HG03095 (cell line): ENCODE measurements at regions not wholly inside any gene's neighbourhood (a gene's known extent, or its start where the extent isn't known, plus 50 kb on each side); places are given as distances from the start of the nearest gene placed in this dataset.

ENCODE experiments used
- ATAC-seq: cut with Tn5 transposase; IDR thresholded peaks from one replicate; pipeline ENCODE4 v1.9.1; 2021; ENCODE audit warnings: moderate library complexity; ENCODE audit not compliant: unreplicated experiment

- ATAC-seq = no peak
These were observed 112.1 kb upstream of the PIK3C3 start for GRCh38 chr18:41842886-41843285.

DNA sequence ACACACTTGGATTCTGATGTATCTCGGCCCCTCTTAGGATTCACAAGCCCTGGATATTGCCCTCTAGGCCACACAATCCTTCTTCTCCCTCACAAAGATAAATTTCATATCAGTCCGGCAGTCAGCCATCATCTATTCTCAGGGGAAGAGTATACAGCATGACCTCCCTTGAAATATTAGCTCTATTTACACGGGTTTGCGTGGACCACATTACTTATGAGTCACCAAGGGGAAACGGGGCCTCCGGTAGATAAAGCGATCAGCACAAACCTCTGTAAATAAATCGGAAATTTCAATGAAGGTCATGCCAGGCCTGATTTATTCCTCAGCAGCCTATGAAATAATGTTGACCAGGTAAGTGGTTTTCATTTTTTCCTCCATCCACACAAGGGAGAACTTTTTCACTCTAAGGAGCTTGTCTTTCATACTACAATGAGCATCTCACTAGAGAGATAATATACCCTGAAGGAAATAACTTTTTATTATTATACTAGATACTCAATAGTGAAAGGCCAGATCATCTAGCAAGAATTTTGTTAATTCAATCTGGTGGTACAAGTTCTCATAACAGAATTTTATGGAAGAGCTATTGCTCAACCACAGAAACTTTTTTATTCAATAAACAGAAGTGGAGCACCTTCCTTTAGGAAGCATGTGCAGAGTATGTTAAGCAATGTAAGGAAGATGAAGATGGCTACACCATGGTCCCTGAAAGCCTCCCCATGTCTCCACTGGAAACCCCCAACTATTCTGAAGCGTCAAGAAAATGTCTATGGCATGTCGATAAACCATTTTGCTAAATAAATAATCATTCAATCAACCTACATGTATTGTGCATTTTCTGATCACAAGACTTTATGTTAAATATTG is 125.2 kb upstream of the PIK3C3 start:
- no peak for ATAC-seq

DNA sequence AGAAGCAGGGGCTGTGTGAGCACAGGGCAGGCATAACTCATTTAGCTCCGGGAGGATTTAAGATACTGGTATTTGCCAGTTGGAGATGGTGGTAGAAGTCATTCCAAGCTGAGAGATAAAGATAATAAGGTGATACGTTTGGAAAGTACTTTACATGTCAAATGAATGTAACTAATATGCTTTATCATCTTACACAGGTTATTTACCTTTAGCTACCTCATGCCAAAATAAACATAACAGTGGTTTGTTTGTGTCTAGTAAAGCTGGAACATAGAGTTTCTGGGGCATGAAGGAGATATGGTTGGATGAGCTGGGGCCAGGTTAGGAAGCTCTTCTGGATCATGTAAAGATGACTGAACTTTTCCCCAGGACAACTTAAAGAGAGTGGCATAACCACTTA is 126.9 kb upstream of the PIK3C3 start:
- ATAC-seq = no peak

DNA sequence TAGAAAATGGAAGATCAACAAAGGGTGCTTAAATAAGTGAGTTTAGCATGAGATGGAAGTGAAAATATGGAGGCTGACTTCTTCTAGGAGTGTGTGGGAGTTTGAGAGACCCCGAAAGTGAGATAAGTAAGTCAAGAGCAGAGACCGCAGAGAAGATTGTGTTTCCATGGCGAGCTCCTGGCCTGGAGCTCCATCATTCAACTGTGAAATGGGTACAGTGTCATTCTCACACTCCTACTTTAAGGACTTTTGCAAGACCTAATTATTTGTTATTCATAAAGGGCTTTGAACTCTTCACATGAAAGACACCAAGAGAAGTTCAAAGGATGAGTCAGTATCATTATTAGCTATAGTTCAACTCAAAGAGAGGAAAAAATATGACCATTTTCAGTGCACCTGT is 134.2 kb upstream of the PIK3C3 start:
- ATAC-seq = no peak

GRCh38 chr18:41818381-41819355 is 136.4 kb upstream of the PIK3C3 start:
- ATAC-seq = no peak

DNA sequence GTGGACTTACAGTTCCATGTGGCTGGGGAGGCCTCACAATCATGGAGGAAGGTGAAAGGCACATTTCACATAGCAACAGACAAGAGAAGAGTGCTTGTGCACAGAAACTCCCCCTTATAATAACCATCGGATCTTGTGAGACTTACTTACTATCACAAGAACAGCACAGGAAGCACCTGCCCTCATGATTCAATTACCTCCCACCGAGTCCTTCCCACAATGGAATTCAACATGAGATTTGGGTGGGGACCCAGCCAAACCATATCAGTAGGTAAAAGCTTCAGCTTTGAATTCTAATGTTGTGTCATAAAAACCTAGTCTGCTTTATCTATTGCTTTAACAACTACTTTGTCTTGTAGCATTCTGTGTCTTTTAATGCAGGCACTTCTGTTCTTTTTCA is 140.4 kb upstream of the PIK3C3 start:
- ATAC-seq = no peak

DNA sequence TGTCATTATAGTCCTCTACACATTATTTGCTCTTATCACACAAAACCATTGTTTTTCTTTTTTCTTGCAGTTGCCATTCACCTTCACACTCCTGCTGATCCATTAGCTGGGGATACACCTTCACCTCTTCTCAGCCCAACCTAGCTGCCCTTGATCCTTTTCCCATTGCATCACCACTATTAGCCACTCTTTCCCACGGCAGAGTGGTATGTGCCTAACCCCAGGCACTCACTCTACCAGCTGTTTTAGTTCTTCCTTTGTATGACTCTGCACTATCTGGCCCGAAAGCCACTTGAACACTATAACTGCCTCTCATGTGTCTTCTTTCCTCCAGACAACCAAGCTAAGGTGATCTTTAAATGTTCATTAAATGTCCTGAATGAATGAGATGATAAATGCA is 145.4 kb upstream of the PIK3C3 start:
- ATAC-seq = no peak

DNA sequence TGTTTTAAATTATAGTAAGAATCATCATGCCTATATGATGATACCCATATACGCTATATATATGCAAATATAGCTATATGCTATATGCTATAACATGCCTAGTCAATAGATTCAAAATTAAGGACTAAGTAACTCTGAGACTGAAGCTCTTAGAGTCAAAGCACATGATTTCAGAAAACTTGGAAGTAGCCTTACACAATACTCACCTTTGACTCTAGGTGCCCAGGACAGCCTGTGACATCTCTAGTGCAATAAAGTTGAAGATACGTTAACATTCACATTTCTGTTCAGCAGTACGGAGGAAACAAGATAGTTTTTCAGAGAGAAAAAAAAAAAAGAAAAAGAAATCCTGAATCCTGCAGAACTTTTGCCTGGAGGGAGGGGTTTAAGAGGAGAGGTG is 149.7 kb upstream of the PIK3C3 start:
- no peak for ATAC-seq

DNA sequence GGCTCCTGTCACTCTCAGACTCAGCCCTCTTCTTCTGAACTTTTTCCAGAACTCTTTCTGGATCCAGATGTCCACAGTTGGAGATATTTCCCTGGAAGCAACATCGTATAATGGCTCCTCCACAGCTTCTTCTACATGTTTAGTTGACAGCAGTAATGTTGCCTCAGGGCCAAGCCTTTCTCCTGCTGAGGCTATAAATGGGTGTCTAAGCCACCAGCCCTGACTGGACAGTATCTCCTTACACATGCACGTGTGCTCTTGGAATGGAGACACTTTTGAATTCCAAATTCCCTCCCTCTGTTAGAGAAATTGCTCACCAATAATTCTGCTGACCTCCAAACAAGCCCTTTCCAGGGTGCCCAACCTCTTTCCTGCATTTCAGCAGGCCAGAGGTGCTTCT is 156.2 kb upstream of the PIK3C3 start:
- ATAC-seq = no peak

DNA sequence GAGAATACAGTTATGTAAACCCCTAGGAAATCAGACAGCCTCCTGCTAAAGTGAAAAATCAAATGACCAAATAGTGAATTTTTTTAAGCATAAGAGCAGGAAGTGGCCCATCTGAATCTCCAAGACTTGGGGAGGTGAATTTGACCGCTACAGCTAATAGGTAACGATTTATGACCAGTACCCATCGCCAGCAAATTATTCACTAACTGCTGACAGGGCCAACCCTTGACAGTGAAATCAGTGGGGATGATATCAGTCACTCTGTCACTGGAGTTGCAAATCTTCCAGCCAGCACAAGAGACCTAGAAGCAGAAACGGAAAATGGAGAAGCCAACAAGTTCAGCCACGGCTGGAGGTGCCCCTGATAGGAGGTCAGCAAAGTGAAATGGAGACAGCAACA is 164.3 kb upstream of the PIK3C3 start:
- ATAC-seq = no peak

DNA sequence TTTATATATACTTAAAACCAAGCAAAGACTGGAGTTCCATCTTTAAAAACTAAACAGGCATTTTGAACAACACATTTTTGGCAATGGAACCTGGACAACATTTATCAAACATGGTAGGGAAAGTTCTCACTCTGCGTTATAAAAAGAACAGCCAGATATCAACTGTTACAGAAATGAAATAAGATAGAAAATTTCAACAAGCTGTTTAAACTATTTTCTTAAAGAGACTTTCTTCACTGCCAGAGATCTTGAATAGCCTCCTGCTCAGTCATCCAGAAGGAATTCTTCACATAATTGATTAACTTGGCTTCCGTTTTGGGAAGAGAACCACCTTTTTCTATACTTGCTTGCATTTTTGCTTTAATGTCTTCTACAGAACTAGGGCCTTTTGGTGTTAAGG is 166.0 kb upstream of the PIK3C3 start:
- no peak for ATAC-seq

GRCh38 chr18:41783879-41784278 is 171.2 kb upstream of the PIK3C3 start:
- ATAC-seq = no peak

DNA sequence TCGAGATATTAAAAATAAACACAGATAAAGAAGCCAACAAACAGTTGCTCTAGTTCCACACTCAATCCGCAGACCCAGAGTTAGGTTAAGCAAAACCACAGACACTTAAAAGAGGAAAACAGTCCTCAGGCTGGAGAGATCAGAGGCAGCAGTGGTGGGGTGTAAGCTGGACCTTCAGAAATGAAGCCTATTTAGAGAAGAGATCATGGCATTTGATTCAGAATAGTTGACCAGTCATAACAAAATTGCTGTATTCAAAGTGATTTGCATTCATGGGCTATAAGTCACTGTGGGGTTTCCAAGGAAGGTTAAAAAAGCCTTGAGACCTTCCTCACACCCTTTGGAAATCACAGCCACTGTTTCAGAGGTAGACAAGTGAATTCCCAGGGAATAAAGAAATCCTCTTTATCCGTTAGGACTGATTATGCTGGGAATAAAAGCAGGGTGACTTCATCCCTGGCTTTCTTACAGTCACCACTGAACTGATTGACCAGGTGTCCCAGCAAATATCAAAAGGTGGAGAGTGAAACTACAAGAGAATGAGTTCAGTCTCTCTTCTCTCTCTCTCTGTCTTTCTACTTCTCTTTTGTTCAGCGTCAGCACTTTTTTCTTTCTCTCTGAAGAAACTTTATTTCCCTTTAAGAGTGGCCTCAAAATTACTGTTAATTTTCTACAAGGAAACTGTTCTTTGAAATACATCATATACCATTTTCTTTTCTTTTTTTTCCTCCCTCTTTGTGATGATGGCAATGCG is 171.8 kb upstream of the PIK3C3 start:
- ATAC-seq = no peak

DNA sequence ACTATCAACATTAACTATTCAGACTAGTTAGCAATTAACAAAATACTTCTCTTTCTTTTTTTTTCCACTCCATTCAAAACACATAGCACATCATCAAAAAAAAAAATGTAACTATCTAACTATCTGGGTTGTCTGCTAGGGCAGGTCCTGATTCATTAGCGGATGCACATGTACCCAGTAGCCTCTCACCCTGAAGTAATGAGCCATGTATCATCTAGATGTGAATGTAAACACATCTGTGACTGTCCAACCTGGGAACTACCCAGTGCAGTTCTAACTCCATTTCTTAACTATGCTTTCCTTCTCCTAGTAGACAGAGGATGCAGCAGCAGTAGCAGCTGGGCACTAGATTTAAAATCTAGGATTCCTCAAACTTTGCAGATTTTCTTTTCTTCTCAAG is 183.1 kb upstream of the PIK3C3 start:
- ATAC-seq = no peak

DNA sequence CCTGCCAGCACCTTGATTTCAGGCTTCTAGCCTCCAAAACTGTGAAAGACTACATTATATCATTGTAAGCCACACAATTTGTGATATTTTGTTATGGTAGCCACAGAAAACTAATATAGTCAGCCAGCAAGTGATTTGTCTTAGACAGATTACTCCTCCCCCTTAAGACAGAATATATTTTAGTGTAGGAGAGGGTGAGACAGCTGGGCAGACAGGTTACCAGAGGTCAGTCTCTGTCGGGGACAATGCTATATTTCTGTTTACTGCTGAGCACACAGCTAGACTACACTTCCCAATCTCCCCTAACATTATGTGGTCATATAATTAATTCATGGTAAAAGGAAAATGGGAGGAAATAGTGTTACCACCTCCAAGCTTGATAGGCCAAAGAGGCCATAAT is 185.8 kb upstream of the PIK3C3 start:
- no peak for ATAC-seq

- ATAC-seq = no peak
These were observed 186.6 kb upstream of the PIK3C3 start for GRCh38 chr18:41768467-41768866.

DNA sequence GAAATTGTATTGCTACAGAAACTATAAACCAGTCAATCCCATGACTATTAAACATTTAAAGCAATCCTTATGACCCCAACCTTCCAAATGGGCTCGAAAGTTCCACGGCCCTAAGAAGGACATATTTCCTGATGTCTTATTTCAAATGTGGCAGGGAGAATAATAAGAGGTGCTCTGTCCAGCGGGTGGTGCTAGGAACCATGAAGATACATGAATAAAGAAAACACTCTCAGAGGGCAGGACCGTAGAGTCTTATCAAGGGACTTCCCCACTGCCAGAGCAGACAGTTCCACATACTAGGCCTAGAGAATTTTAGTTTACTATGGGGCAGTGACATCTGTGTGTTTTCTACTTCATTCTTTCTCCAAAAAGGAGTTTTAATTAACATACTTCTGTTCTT is 187.1 kb upstream of the PIK3C3 start:
- no peak for ATAC-seq

DNA sequence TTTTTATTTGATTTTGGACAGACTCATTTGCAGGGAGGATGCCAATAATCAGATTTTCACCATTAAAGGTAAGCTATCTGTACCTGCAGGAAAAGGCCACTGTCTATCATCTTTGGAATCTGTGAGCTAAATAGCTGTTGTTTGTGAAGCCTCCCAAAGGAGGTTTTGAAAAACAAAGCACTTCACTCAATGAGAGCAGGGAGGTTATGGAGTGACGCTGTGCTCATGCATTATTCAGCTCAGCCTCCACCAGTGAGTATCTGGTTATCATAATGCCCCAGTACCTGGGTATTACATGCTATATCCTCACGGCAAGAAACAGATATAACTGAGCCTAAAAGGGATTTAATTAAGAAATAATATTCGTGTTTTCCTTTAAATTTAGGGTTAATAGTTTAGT is 189.6 kb upstream of the PIK3C3 start:
- no peak for ATAC-seq

DNA sequence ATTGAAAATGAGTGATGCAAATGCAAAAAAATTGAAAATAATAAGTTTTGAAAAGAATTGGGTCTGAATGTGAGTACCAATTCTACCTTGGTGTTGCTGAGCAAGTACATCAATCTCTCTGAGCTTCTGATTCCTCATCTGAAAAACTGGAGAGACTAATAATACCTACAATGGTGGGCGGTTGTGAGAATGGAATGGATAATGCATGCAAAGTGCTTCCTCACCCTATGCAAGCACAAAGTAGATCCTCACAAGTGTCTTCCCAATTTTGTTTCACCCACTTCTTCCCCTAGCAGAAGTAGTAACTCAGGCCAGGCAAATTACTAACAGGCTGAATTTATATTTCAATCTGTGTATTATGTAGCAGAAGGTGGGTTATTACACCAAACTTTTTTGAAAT is 191.7 kb upstream of the PIK3C3 start:
- ATAC-seq = no peak

GRCh38 chr18:41761333-41762018 is 193.6 kb upstream of the PIK3C3 start:
- ATAC-seq = no peak

GRCh38 chr18:41758534-41758933 is 196.5 kb upstream of the PIK3C3 start:
- ATAC-seq = no peak
